ENCODE measurements at regions not wholly inside any gene's neighbourhood (a gene's known extent, or its start where the extent isn't known, plus 50 kb on each side); places are given as distances from the start of the nearest gene placed in this dataset.

GRCh38 chr5:171728686-171729085 is 56.9 kb upstream of the SMIM23 start:
- no peak overlapping the region for H3K27ac ChIP-seq
- H3K4me3 ChIP-seq: no peak overlapping the region
- no peaks in the 10 kb centered on the region for H3K27me3 ChIP-seq (replicated peaks; ENCODE audit: insufficient read depth)
- H3K36me3 ChIP-seq: no peaks in the 10 kb centered on the region
- DNase-seq (ENCODE audit: low spot score): no peak
- ATAC-seq (ENCODE audit: insufficient number of reproducible peaks, low FRiP score, low read depth): no peak
- peaks cover 5% of the 10 kb centered on the region for H3K9me3 ChIP-seq
- no peaks in the 10 kb centered on the region for H3K4me1 ChIP-seq (ENCODE audit: control insufficient read depth in 1 of 2, low read depth in 2 of 2)
- no peak for TF ChIP-seq CTCF (IDR thresholded peaks at IDR 0.05)

All from thoracic aorta (tissue), 2 donors.